RWPE2 (cell line): ENCODE measurements at regions not wholly inside any gene's neighbourhood (a gene's known extent, or its start where the extent isn't known, plus 50 kb on each side); places are given as distances from the start of the nearest gene placed in this dataset.

ENCODE experiments used
- ATAC-seq: fragments of 200-7000 bp; cut with Tn5 transposase; 3 replicates; pipeline ENCODE4 v1.9.1; 2021; ENCODE audit warnings: low read depth
- DNase-seq: peaks from one replicate; pipeline ENCODE4 v3.0.0-alpha.2; 2020; ENCODE audit warnings: low spot score
- H3K27ac ChIP-seq: fragments of 450-650 bp; 2 replicates; pipeline ENCODE4 v1.5.1; 2017; ENCODE audit warnings: mild to moderate bottlenecking; ENCODE audit not compliant: poor library complexity, severe bottlenecking
- H3K27me3 ChIP-seq: fragments of 250-450 bp; sonication (Bioruptor Pico); 2 replicates; pipeline ENCODE4 v1.5.1; 2021; ENCODE audit warnings: mild to moderate bottlenecking, moderate library complexity; ENCODE audit not compliant: insufficient read depth, poor library complexity, severe bottlenecking
- H3K36me3 ChIP-seq: fragments of 250-450 bp; sonication (Bioruptor Pico); 2 replicates; pipeline ENCODE4 v1.5.1; 2020; ENCODE audit warnings: low read depth, mild to moderate bottlenecking, moderate library complexity
- H3K4me1 ChIP-seq: fragments of 250-450 bp; sonication (Bioruptor Pico); 2 replicates; pipeline ENCODE4 v1.5.1; 2021; ENCODE audit warnings: mild to moderate bottlenecking, moderate library complexity; ENCODE audit not compliant: insufficient read depth, poor library complexity, severe bottlenecking
- H3K4me3 ChIP-seq: fragments of 250-450 bp; sonication (Bioruptor Pico); 2 replicates; pipeline ENCODE4 v1.5.1; 2021; ENCODE audit warnings: mild to moderate bottlenecking, moderate library complexity; ENCODE audit not compliant: severe bottlenecking
- H3K9me3 ChIP-seq: fragments of 250-450 bp; sonication (Bioruptor Pico); 2 replicates; pipeline ENCODE4 v1.5.1; 2021; ENCODE audit warnings: mild to moderate bottlenecking, moderate library complexity; ENCODE audit not compliant: severe bottlenecking
- TF ChIP-seq, protein P1 (sequence below): fragments of 450-650 bp; IDR thresholded peaks from one replicate; pipeline ENCODE4 v1.5.1; 2017; ENCODE audit warnings: mild to moderate bottlenecking, moderate library complexity; ENCODE audit not compliant: poor library complexity, severe bottlenecking

DNA sequence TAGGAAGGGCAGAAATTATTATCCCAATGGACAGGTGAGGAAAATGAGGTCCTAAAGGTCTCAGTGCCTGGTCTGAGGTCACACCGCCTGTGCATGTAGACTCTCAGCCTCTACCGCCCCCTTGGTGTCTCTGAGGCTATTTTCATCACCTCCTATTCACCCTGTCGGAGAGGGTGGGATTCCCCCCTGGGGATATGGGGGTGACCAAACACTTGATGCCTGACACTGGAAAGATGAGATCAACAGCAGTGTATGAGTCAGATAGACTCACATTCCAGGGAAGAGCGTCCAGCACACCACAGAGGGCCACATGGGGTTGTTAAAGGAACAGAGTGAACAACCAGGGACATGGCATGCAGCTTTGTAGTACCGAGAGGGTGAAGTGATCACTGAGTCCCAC lies 199.7 kb downstream of the SMAD2 start:
- peaks cover 3% of the 10 kb centered on the region for H3K27me3 ChIP-seq
- no peaks in the 10 kb centered on the region for H3K36me3 ChIP-seq
- no peaks in the 10 kb centered on the region for H3K9me3 ChIP-seq
- TF ChIP-seq, protein P1, sequence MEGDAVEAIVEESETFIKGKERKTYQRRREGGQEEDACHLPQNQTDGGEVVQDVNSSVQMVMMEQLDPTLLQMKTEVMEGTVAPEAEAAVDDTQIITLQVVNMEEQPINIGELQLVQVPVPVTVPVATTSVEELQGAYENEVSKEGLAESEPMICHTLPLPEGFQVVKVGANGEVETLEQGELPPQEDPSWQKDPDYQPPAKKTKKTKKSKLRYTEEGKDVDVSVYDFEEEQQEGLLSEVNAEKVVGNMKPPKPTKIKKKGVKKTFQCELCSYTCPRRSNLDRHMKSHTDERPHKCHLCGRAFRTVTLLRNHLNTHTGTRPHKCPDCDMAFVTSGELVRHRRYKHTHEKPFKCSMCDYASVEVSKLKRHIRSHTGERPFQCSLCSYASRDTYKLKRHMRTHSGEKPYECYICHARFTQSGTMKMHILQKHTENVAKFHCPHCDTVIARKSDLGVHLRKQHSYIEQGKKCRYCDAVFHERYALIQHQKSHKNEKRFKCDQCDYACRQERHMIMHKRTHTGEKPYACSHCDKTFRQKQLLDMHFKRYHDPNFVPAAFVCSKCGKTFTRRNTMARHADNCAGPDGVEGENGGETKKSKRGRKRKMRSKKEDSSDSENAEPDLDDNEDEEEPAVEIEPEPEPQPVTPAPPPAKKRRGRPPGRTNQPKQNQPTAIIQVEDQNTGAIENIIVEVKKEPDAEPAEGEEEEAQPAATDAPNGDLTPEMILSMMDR: no peak
- H3K4me1 ChIP-seq: no peaks in the 10 kb centered on the region
- H3K4me3 ChIP-seq: no peak overlapping the region
- DNase-seq (peak; percentile 5), ATAC-seq (no peak)
- H3K27ac ChIP-seq: no peak overlapping the region

DNA sequence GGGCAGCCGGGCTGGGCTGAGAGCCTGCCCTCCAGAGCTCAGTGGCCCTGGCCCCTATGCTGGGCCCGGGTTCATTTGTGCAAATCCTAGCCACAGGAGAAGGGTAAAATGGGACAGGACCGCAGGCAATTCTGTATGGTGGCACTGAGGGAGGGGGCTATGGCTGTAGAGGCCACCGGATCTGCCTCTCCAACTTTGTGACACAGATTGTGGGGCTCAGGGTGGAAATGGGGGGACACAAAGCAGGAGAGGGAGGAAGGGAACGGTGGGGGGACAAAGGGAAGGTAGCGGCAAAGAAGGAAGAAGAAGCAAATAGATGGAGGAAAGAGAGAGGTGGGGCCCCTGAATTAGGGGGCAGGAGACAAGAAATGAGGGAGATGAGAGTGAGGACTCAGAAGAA lies 201.1 kb downstream of the SMAD2 start:
- Histone ChIP-seq H3K4me3 (no peak overlapping the region), H3K9me3 (no peaks in the 10 kb centered on the region), H3K27ac (no peak overlapping the region), H3K4me1 (no peaks in the 10 kb centered on the region), H3K36me3 (no peaks in the 10 kb centered on the region), H3K27me3 (no peaks in the 10 kb centered on the region)
- ATAC-seq (no peak), DNase-seq (peak; percentile 9)
- TF ChIP-seq, protein P1: no peak

DNA sequence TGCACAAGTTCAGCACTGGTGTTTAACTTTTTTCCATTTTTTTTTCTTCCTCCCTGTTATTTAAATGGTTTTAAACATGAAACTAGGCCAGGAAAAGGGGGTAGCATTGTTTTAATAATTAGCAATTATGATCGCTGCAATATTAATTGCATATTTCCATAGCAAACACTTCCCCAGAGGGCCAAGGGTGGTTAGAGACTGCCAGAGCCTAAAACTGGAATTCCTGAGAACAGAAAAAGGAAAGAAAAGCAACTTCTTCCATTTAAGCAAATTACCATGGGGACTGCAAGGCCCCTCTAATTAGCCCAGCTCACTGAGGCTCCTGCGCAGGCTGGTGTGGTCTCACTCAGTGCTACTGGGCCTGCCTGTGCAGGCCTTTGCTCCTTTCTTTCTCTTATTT lies 201.5 kb downstream of the SMAD2 start:
- Histone ChIP-seq H3K4me1 (no peaks in the 10 kb centered on the region), H3K4me3 (no peak overlapping the region), H3K27ac (no peak overlapping the region), H3K36me3 (no peaks in the 10 kb centered on the region), H3K9me3 (no peaks in the 10 kb centered on the region), H3K27me3 (no peaks in the 10 kb centered on the region)
- TF ChIP-seq, protein P1: no peak
- no peak for ATAC-seq
- DNase-seq: no peak

DNA sequence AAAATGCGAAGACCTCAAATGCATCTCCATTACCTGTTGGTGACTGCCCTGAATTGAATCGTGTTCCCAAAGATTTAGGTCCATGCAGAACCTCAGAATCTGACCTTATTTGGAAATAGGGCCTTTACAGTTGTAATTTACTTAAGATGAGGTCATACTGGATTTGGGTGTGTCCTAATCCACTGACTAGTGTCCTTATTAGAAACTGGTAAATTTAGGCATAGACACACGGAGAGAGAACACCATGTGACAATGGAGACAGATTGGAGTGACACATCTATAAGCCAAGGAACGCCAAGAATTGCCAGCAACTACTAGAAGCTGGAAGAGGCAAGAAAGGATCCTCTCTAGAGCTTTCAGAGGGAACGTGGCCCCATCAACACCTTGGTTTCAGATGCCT lies 203.1 kb downstream of the SMAD2 start:
- no peaks in the 10 kb centered on the region for H3K36me3 ChIP-seq
- H3K4me3 ChIP-seq: no peak overlapping the region
- no peaks in the 10 kb centered on the region for H3K27me3 ChIP-seq
- ATAC-seq: no peak
- TF ChIP-seq, protein P1: no peak
- no peak overlapping the region for H3K27ac ChIP-seq
- H3K4me1 ChIP-seq: no peaks in the 10 kb centered on the region
- no peaks in the 10 kb centered on the region for H3K9me3 ChIP-seq
- DNase-seq: no peak

DNA sequence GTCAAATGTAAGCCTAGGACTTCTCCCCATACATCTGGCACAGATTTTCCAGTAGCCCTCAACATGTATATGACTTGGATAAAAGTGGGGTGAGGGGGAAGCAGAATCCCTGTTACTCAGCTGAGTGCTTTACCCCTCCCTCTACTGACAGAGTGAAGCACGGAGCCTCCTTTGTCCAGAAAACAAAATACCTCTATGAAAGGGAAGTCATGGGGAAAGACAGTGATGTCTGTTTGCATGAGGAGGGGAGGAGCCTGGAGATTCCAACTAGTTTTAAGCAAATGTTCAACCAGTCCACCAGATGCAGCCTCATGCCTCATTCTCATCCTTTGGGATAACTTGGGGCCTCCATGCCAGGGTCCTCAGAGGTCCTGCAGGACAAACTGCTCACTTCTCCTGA lies 203.9 kb downstream of the SMAD2 start:
- Histone ChIP-seq H3K27ac (no peak overlapping the region), H3K4me1 (no peaks in the 10 kb centered on the region), H3K9me3 (no peaks in the 10 kb centered on the region), H3K36me3 (no peaks in the 10 kb centered on the region), H3K27me3 (no peaks in the 10 kb centered on the region), H3K4me3 (no peak overlapping the region)
- TF ChIP-seq, protein P1: no peak
- ATAC-seq (no peak), DNase-seq (no peak)
